ENCODE measurements at regions not wholly inside any gene's neighbourhood (a gene's known extent, or its start where the extent isn't known, plus 50 kb on each side); places are given as distances from the start of the nearest gene placed in this dataset.

GRCh38 chr2:36087344-36087743 is 268.2 kb upstream of the CRIM1 start:
- intact Hi-C loops (cut with DNase I) = no loop called here
- DNase-seq = no peak
- no peak for ATAC-seq

- ATAC-seq (no peak), DNase-seq (no peak)
- intact Hi-C loops (cut with DNase I) = no loop called here
Measured at GRCh38 chr2:36079793-36080192, 275.8 kb upstream of the CRIM1 start.

GRCh38 chr2:36074008-36074407 is 281.6 kb upstream of the CRIM1 start:
- ATAC-seq = no peak
- no peak for DNase-seq
- intact Hi-C loops (cut with DNase I) = no loop called here

GRCh38 chr2:36071698-36072097 is 283.9 kb upstream of the CRIM1 start:
- DNase-seq = no peak
- intact Hi-C loops (cut with DNase I) = no loop called here
- no peak for ATAC-seq

GRCh38 chr2:36069074-36069473 is 286.5 kb upstream of the CRIM1 start:
- ATAC-seq = no peak
- intact Hi-C loops (cut with DNase I) = no loop called here

GRCh38 chr2:36068086-36068485 is 287.5 kb upstream of the CRIM1 start:
- ATAC-seq (no peak), DNase-seq (no peak)
- intact Hi-C loops (cut with DNase I) = no loop called here

More at GRCh38 chr2:36069074-36069473, 286.5 kb upstream of the CRIM1 start:
- no peak for DNase-seq

- DNase-seq (no peak), ATAC-seq (no peak)
- intact Hi-C loops (cut with DNase I) = no loop called here
Measured at GRCh38 chr2:36060133-36060532, 295.4 kb upstream of the CRIM1 start.

GRCh38 chr2:36059691-36060090 is 295.9 kb upstream of the CRIM1 start:
- no peak for ATAC-seq
- no peak for DNase-seq
- intact Hi-C loops (cut with DNase I) = no loop called here

GRCh38 chr2:36058953-36059352 is 296.6 kb upstream of the CRIM1 start:
- DNase-seq (no peak), ATAC-seq (peak in 1 of 2 donors; percentile 34)
- intact Hi-C loops (cut with DNase I) = no loop called here

- no peak for ATAC-seq
- no peak for DNase-seq
- intact Hi-C loops (cut with DNase I) = no loop called here
Measured at GRCh38 chr2:36058076-36058475, 297.5 kb upstream of the CRIM1 start.

- ATAC-seq (no peak), DNase-seq (no peak)
- intact Hi-C loops (cut with DNase I) = no loop called here
Measured at GRCh38 chr2:36052819-36053218, 302.8 kb upstream of the CRIM1 start.

GRCh38 chr2:36044411-36044810 is 311.2 kb upstream of the CRIM1 start:
- ATAC-seq (no peak), DNase-seq (no peak)
- intact Hi-C loops (cut with DNase I) = no loop called here

GRCh38 chr2:36035137-36035536 is 320.4 kb upstream of the CRIM1 start:
- DNase-seq (no peak), ATAC-seq (no peak)
- intact Hi-C loops (cut with DNase I) = no loop called here

- ATAC-seq (no peak), DNase-seq (no peak)
- intact Hi-C loops (cut with DNase I) = no loop called here
Measured at GRCh38 chr2:36032046-36032445, 323.5 kb upstream of the CRIM1 start.

GRCh38 chr2:36031471-36031870 is 324.1 kb upstream of the CRIM1 start:
- intact Hi-C loops (cut with DNase I) = no loop called here
- DNase-seq (no peak), ATAC-seq (no peak)

- ATAC-seq (no peak), DNase-seq (no peak)
- intact Hi-C loops (cut with DNase I) = no loop called here
Measured at GRCh38 chr2:36027616-36028015, 328.0 kb upstream of the CRIM1 start.

- intact Hi-C loops (cut with DNase I) = no loop called here
- DNase-seq (no peak), ATAC-seq (no peak)
Measured at GRCh38 chr2:36013064-36013463, 342.5 kb upstream of the CRIM1 start.

- intact Hi-C loops (cut with DNase I) = no loop called here
- no peak for DNase-seq
- ATAC-seq = no peak
Measured at GRCh38 chr2:36006444-36006843, 349.1 kb upstream of the CRIM1 start.

- ATAC-seq (no peak), DNase-seq (no peak)
- intact Hi-C loops (cut with DNase I) = no loop called here
Measured at GRCh38 chr2:36002941-36003340, 352.6 kb upstream of the CRIM1 start.

- intact Hi-C loops (cut with DNase I) = no loop called here
- ATAC-seq = no peak
- no peak for DNase-seq
Measured at GRCh38 chr2:35997488-35997887, 358.1 kb upstream of the CRIM1 start.

GRCh38 chr2:35989503-35989902 is 366.1 kb upstream of the CRIM1 start:
- DNase-seq (no peak), ATAC-seq (peak in 1 of 2 donors; percentile 92)
- intact Hi-C loops (cut with DNase I) = no loop called here

- intact Hi-C loops (cut with DNase I) = no loop called here
- DNase-seq = no peak
- no peak for ATAC-seq
Measured at GRCh38 chr2:35989040-35989439, 366.5 kb upstream of the CRIM1 start.
